GM12878 (cell line): ENCODE measurements at regions not wholly inside any gene's neighbourhood (a gene's known extent, or its start where the extent isn't known, plus 50 kb on each side); places are given as distances from the start of the nearest gene placed in this dataset.

Source experiments
- ATAC-seq: fragments of 200-7000 bp; cut with Tn5 transposase; 3 replicates; pipeline ENCODE4 v1.9.1; 2020; ENCODE audit warnings: mild to moderate bottlenecking, moderate library complexity
- BruUV-seq: library from RNA; stranded (reverse); fragments of 400-500 nt; replicated peaks from 2 replicates; lab custom pipeline; 2021; lab: Mats Ljungman, UMichigan
- CTCF ChIA-PET: fragments of 300-600 bp; sonication (Branson Sonifier 250); formaldehyde crosslinking; extraction: SDS; loops from one replicate; lab custom pipeline; 2021; ENCODE audit warnings: inconsistent platforms; lab: Yijun Ruan, JAX
- POLR2A ChIA-PET: fragments of 350-600 bp; formaldehyde crosslinking; extraction: SDS; loops from one replicate; lab custom pipeline; 2021; ENCODE audit warnings: inconsistent platforms; lab: Charles Lee
- RAD21 ChIA-PET: fragments of 300-600 bp; sonication (Branson Sonifier 250); formaldehyde crosslinking; loops from one replicate; lab custom pipeline; 2023; ENCODE audit warnings: antibody characterized with exemption; ENCODE audit not compliant: unreplicated experiment; lab: Charles Lee
- SMC1A ChIA-PET: fragments of 300-600 bp; sonication (Branson Sonifier 250); formaldehyde crosslinking; loops from one replicate; lab custom pipeline; 2023; ENCODE audit not compliant: unreplicated experiment, uncharacterized antibody; lab: Charles Lee
- DNase-seq: peaks from one replicate; pipeline ENCODE4 v3.0.0-alpha.2; 2011; ENCODE audit warnings: low read depth, low spot score
- FAIRE-seq: peaks from 3 replicates; lab custom pipeline; 2011; peaks lifted over from hg19 to GRCh38; lab: Jason Lieb, UNC
- H2AFZ ChIP-seq: 2 replicates; pipeline ENCODE4 v1.6.0; 2011; ENCODE audit warnings: low read depth, low read length, control low read depth; ENCODE audit not compliant: control insufficient read depth
- H3K27ac ChIP-seq: 2 replicates; pipeline ENCODE4 v1.5.1; 2011; ENCODE audit warnings: control low read depth; ENCODE audit not compliant: control insufficient read depth, insufficient read depth
- H3K27me3 ChIP-seq, 2 experiments: replicated peaks in 1 of 2; 2 replicates each; pipeline versions ENCODE4 v1.6.0 to v1.6.1; 2011; ENCODE audit warnings: low read length in 1 of 2; ENCODE audit not compliant: control insufficient read depth in 2 of 2, insufficient read depth in 2 of 2
- H3K36me3 ChIP-seq, 2 experiments: 2 replicates each; pipeline ENCODE4 v1.5.1; 2011; ENCODE audit warnings: low read length in 1 of 2; ENCODE audit not compliant: control insufficient read depth in 2 of 2, insufficient read depth in 2 of 2
- H3K4me1 ChIP-seq: 2 replicates; pipeline ENCODE4 v1.6.1; 2011; ENCODE audit warnings: mild to moderate bottlenecking, low read length, moderate library complexity, mixed read lengths; ENCODE audit not compliant: control insufficient read depth, insufficient read depth
- H3K4me2 ChIP-seq: 2 replicates; pipeline ENCODE4 v1.6.0; 2011; ENCODE audit warnings: control low read depth; ENCODE audit not compliant: control insufficient read depth, insufficient read depth
- H3K4me3 ChIP-seq: fragments of 200-600 bp; sonication (generic); 2 replicates; pipeline ENCODE4 v1.5.1; 2016
- H3K79me2 ChIP-seq: 2 replicates; pipeline ENCODE4 v1.6.0; 2011; ENCODE audit warnings: low read length; ENCODE audit not compliant: control insufficient read depth, insufficient read depth
- H3K9ac ChIP-seq: 2 replicates; pipeline ENCODE4 v1.8.0; 2011; ENCODE audit warnings: low read length, control low read depth, mixed read lengths; ENCODE audit not compliant: control insufficient read depth, insufficient read depth
- H3K9me3 ChIP-seq: replicated peaks from 3 replicates; pipeline ENCODE4 v1.5.1; 2011; ENCODE audit warnings: mild to moderate bottlenecking, low read length; ENCODE audit not compliant: control insufficient read depth, insufficient read depth
- H4K20me1 ChIP-seq: 2 replicates; pipeline ENCODE4 v1.6.0; 2011; ENCODE audit not compliant: control insufficient read depth, insufficient read depth
- CHD1 ChIP-seq: IDR thresholded peaks from 2 replicates; pipeline ENCODE4 v1.6.1; 2012; ENCODE audit warnings: low read depth, low read length, improper control_type of control experiment
- CUX1 ChIP-seq: IDR thresholded peaks from 2 replicates; pipeline ENCODE4 v1.6.1; 2012; ENCODE audit warnings: improper control_type of control experiment, low read depth, low read length; ENCODE audit not compliant: insufficient replicate concordance
- IKZF1 ChIP-seq: fragments of 450-650 bp; conservative IDR thresholded peaks from 2 replicates; pipeline ENCODE4 v1.6.1; 2017; ENCODE audit warnings: antibody characterized with exemption, mild to moderate bottlenecking
- KLF5 ChIP-seq: fragments of 450-650 bp; IDR thresholded peaks from 2 replicates; pipeline ENCODE4 v1.6.1; 2014; ENCODE audit warnings: mild to moderate bottlenecking; ENCODE audit not compliant: partially characterized antibody
- MYB ChIP-seq: fragments of 150-350 bp; IDR thresholded peaks from 2 replicates; pipeline ENCODE4 v1.6.1; 2014; ENCODE audit warnings: mild to moderate bottlenecking, low read depth, low read length, borderline replicate concordance
- NR2C1 ChIP-seq: fragments of 450-650 bp; IDR thresholded peaks from 2 replicates; pipeline ENCODE4 v1.6.1; 2017; ENCODE audit warnings: antibody characterized with exemption, mild to moderate bottlenecking, moderate library complexity
- PAX8 ChIP-seq: fragments of 450-650 bp; IDR thresholded peaks from 2 replicates; pipeline ENCODE4 v1.6.1; 2017; ENCODE audit warnings: mild to moderate bottlenecking, moderate library complexity
- RAD21 ChIP-seq: IDR thresholded peaks from 2 replicates; pipeline ENCODE4 v1.6.1; 2011; ENCODE audit warnings: mild to moderate bottlenecking, low read depth, low read length, moderate library complexity; ENCODE audit not compliant: insufficient read depth
- RELA ChIP-seq: fragments of 450-650 bp; IDR thresholded peaks from 2 replicates; pipeline ENCODE4 v1.8.0; 2014; ENCODE audit warnings: borderline replicate concordance; ENCODE audit not compliant: partially characterized antibody
- SMAD5 ChIP-seq: IDR thresholded peaks from 2 replicates; pipeline ENCODE4 v1.6.1; 2016; ENCODE audit warnings: antibody characterized with exemption, low read depth
- TARDBP ChIP-seq: IDR thresholded peaks from 2 replicates; pipeline ENCODE4 v1.6.1; 2016; ENCODE audit warnings: borderline replicate concordance
- TBL1XR1 ChIP-seq: IDR thresholded peaks from 2 replicates; pipeline ENCODE4 v1.6.1; 2012; ENCODE audit warnings: low read depth, low read length, improper control_type of control experiment
- TCF12 ChIP-seq: IDR thresholded peaks from 2 replicates; pipeline ENCODE4 v1.6.1; 2011; ENCODE audit warnings: low read depth, mild to moderate bottlenecking, low read length
- TCF3 ChIP-seq: IDR thresholded peaks from 2 replicates; pipeline ENCODE4 v1.6.1; 2012; ENCODE audit warnings: low read depth, mild to moderate bottlenecking, low read length, borderline replicate concordance; ENCODE audit not compliant: insufficient read depth
- ZNF24 ChIP-seq: fragments of 450-650 bp; IDR thresholded peaks from 2 replicates; pipeline ENCODE4 v1.6.1; 2017; ENCODE audit warnings: antibody characterized with exemption, mild to moderate bottlenecking
- ZSCAN29 ChIP-seq: fragments of 450-650 bp; IDR thresholded peaks from 2 replicates; pipeline ENCODE4 v1.6.1; 2017; ENCODE audit warnings: mild to moderate bottlenecking, moderate library complexity
- WGBS: methylation state at CpG from one replicate; pipeline ENCODE4 v1.1.6; 2016; ENCODE audit warnings: low lambda C conversion rate; ENCODE audit not compliant: insufficient replicate concordance, insufficient coverage; ENCODE audit errors: missing lambda C conversion rate; 5-methylcytosine and 5-hydroxymethylcytosine counted together
- in situ Hi-C: fragments of 300-500 bp; cut with MboI; formaldehyde crosslinking; loops from 9 replicates; pipeline ENCODE4 v1.14.3; 2018; ENCODE audit warnings: mixed read lengths
- intact Hi-C: fragments of 100-400 bp; cut with micrococcal nuclease; formaldehyde crosslinking; loops from one replicate; pipeline ENCODE4 v1.14.2; 2022; ENCODE audit not compliant: unreplicated experiment

- WGBS = no CpG with 5 or more reads among the region's 2 CpGs
Observed at GRCh38 chrY:7684546-7684945, 773.0 kb upstream of the AMELY start.

More at GRCh38 chrY:7684546-7684945, 773.0 kb upstream of the AMELY start:
- Histone ChIP-seq H3K79me2 (no peaks in the 10 kb centered on the region), H3K4me2 (no peak overlapping the region), H3K27ac (no peak overlapping the region), H3K27me3 (no peaks in the 10 kb centered on the region), H3K4me3 (no peak overlapping the region), H3K4me1 (no peaks in the 10 kb centered on the region), H4K20me1 (no peaks in the 10 kb centered on the region), H2AFZ (no peak overlapping the region), H3K36me3 (no peaks in the 10 kb centered on the region), H3K9me3 (no peaks in the 10 kb centered on the region), H3K9ac (no peak overlapping the region)
- no TSS peak for BruUV-seq
- no peak for TF ChIP-seq TARDBP
- TF ChIP-seq CHD1 = no peak
- TF ChIP-seq TCF3 = no peak
- no peak for TF ChIP-seq ZSCAN29
- TF ChIP-seq KLF5 = no peak
- no peak for TF ChIP-seq RAD21
- no peak for TF ChIP-seq TBL1XR1
- TF ChIP-seq IKZF1 = no peak
- no peak for TF ChIP-seq TCF12
- no peak for TF ChIP-seq SMAD5
- no peak for TF ChIP-seq ZNF24
- no peak for TF ChIP-seq CUX1
- no peak for TF ChIP-seq NR2C1
- no peak for TF ChIP-seq PAX8
- TF ChIP-seq MYB = no peak
- no peak for TF ChIP-seq RELA
- POLR2A ChIA-PET = no interaction called here
- FAIRE-seq (no peak), ATAC-seq (no peak), DNase-seq (no peak)
- SMC1A ChIA-PET = no interaction called here
- RAD21 ChIA-PET = no interaction called here
- intact Hi-C loops = no loop called here
- CTCF ChIA-PET = no interaction called here
- in situ Hi-C loops = no loop called here
